Ecto neural progenitor cell (in vitro differentiated cells): ENCODE measurements at regions not wholly inside any gene's neighbourhood (a gene's known extent, or its start where the extent isn't known, plus 50 kb on each side); places are given as distances from the start of the nearest gene placed in this dataset.

Source experiments
- DNase-seq: peaks from one replicate; pipeline ENCODE4 v3.0.0-alpha.2; 2018; ENCODE audit warnings: low spot score

DNA sequence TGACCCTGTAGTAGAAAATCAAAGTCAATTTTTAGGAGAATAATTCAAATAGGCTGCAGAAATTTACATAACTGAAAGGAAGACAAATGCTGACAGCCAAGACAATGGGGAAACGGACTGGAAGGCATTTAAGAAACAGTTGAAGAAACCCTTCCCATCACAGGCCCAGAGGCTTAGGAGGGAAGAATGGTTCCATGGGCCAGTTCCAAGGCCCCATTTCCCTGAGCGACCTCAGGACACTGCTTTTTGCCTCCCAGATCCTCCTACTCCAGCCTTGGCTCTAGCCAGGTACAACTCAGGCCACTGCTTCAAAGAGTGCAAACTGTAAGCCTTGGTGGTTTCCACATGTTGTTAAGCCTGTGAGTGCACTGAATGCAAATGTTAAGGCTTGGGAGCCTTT lies 184.1 kb upstream of the SGCD start:
- DNase-seq: no peak

GRCh38 chr5:156147261-156147943 lies 179.6 kb upstream of the SGCD start:
- no peak for DNase-seq

DNA sequence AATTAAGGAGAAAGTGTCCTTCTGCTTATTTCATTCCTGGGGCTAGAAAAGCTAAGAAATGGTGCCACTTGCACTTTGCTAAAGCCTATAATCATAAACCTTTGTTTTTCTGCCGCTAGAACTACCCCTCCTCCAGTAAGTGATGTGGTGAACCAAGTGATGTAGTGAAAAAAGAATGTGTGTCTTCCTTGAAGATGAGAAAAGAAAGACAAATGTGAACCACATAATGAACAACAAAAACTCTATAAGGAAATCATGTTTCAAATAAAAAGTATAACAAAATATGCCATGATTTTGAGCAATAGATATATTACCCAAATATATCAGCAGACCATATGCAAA lies 179.0 kb upstream of the SGCD start:
- no peak for DNase-seq

DNA sequence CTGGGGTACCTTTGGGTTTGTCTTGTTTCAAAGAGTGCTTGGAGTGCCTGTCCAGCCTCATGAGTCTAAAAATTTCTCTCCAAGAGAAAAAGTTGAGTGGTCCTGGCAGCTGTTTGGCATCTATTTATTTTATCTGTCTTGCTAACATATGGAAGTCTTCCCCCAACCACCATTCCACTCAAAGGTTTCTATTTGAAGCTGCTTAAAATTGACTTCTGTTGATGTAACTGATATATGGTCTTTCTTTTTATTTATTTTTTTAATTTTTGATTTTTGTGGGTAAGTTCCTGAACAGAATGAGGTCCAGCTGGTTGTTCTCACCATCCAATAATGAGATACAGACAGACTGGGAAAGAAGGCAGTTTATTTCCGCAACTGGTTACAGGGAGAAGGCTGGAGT lies 178.7 kb upstream of the SGCD start:
- DNase-seq: no peak

DNA sequence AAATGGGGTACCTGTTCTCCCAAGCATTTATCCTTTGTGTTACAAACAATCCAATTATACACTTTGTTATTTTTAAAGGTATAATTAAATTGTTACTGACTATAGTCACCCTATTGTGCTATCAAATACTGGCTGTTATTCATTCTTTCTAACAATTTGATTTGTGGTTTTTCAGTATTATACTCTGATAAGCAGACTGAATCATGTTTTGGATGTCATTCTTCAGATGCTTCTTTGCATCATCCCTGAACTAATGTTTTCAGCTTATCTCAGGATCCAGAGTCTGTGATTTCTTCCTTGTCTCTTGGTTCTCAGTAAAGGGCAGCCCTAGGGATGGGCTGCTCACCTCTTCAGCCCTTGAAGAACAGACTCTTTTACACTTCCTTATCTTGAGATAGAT lies 177.8 kb upstream of the SGCD start:
- DNase-seq: no peak

DNA sequence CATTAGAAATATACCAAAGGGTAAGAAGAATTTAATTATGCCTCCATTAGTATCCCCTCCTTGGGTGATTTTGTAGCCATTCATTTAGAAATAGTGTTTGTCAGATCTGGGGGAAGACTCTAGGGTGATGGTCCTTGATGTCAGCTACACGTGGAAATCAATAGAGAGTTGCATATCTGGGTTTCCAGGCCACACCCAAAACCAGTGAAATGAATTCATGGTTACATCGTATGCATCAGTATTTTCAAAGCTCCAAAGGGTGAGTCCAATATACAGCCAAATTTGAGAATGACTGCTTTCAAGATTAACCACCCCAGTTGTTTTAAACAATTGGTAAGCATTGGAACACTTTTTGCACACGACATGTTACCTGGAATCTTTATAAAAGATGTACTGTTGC lies 173.4 kb upstream of the SGCD start:
- DNase-seq: no peak

DNA sequence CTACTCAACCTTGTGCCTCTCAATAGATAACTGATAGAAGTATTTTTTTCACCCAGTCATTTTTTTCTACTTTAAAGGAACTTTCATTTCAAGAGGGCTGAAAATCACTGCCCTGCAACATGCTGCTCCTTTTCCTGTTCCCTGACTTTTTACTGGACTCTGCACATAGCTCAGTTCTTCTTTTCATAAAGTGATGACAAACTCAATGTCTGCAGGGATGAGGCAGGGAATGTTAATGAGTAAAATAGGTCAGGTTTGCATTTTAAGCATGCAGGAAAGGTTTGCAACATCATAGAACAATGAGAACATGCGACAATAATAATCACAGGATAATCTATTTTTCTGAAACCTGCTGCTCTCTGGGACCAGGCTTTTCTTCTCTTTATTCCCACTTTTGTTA lies 172.2 kb upstream of the SGCD start:
- DNase-seq: no peak

DNA sequence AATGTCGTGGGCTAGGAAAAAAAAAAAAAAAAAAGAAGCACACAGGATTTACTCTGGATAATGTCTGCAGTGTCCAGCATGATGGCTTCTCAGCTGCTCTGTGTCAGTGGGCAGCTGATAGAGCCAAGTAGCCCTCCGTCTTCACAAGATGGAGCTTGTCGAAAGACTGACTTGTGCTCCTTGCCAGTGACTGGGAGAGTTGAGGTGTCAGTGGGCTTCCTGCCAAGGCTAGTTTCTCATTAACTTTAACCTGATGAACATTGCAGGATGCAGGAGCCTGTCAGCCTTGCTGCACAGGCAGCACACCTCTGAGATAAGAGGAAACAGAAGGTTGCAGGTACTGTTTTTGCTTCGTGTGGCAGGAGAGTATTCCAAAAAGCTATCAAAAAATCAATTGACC lies 171.4 kb upstream of the SGCD start:
- no peak for DNase-seq

- no peak for DNase-seq
Measured at GRCh38 chr5:156164306-156164705, 162.7 kb upstream of the SGCD start.

DNA sequence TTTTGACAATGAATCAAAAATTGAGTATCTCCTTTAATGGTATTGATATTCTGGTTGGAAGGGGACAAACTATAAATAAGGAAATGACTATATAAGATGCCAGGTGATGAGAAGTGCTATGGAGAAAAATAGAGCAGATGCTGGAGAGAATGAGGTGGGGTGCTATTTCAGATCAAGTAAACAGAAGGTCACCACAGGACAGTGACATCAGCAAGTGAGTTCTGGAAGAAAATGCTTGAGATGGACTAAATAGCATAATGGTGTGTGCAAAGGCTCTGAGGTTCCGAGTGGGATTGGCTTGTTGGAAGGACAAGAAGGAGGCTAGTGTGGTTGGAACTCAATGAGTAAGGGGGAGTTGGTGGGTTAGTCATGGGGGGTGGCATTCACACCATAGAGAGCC lies 157.5 kb upstream of the SGCD start:
- DNase-seq: no peak

- no peak for DNase-seq
Measured at GRCh38 chr5:156170351-156170961, 156.5 kb upstream of the SGCD start.

- no peak for DNase-seq
Measured at GRCh38 chr5:156174225-156174624, 152.7 kb upstream of the SGCD start.

GRCh38 chr5:156178117-156178516 lies 148.8 kb upstream of the SGCD start:
- no peak for DNase-seq

GRCh38 chr5:156181656-156182055 lies 145.3 kb upstream of the SGCD start:
- DNase-seq: no peak

GRCh38 chr5:156182174-156182967 lies 144.6 kb upstream of the SGCD start:
- DNase-seq: no peak

DNA sequence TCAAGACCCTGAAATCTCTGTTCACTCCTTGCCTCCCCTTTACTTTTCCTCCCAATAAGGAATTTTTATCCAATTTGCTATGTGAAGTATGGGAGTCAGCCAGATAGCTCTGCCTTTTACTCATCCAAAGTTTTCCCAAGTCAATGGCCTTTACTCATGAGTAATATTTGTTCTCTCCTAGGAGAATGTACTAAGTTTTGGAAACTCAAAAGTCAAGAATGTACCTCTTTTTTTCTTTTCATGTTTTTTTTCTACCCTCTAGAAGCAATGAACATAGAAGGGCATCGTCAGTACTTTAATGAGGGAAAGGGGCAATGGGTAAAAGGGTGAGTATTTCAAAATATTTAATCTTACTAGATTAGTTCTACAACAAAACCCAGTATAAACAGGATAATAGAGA lies 140.2 kb upstream of the SGCD start:
- no peak for DNase-seq

- DNase-seq: no peak
Measured at GRCh38 chr5:156188016-156188415, 138.9 kb upstream of the SGCD start.

GRCh38 chr5:156189628-156190027 lies 137.3 kb upstream of the SGCD start:
- DNase-seq: no peak

DNA sequence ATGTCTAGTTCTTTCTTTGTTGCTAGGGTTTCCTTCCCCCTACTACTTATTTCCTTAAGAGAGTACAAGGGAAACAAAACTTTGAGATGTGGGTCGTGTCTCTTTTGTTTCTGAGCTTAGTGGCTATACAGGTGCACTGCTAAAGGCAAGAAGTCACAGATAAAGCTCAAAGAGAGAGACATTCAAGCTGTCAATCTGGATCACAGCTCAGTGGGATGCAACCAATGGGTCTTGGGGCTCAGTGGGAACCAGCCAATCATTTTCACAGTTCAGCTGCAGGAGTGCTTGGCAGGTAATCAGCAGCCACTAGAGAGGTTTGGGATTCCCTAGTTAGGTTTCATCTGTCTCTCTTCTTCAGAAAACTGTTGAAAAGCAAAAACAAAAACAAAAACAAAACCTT lies 135.4 kb upstream of the SGCD start:
- no peak for DNase-seq

- DNase-seq: no peak
Measured at GRCh38 chr5:156197042-156197635, 129.8 kb upstream of the SGCD start.

DNA sequence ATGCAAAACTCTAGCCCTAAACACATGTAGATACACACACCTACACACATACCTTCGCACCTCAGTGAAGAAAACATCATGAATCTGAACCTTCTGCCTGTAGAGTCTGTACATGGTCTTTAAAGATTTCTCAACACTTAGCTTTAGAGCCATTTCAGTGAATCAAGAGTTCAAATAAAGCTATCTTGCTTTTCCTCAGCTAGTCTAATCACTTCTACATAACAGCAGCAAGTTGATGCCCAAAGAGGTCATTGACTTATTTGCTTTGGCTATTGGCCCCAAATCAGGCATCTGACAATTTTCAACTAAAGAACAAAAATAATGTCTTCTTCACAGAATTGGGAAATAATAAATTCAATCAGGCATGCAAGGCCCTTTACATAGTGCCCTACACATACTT lies 127.9 kb upstream of the SGCD start:
- DNase-seq: no peak

GRCh38 chr5:156200938-156201787 lies 125.8 kb upstream of the SGCD start:
- DNase-seq: no peak
